ENCODE measurements at regions not wholly inside any gene's neighbourhood (a gene's known extent, or its start where the extent isn't known, plus 50 kb on each side); places are given as distances from the start of the nearest gene placed in this dataset.
"Not testable (repeated sequence)": the region's sequence is repeated elsewhere in the genome, so short reads cannot be mapped to it uniquely, and the experiment has no call there.

DNA sequence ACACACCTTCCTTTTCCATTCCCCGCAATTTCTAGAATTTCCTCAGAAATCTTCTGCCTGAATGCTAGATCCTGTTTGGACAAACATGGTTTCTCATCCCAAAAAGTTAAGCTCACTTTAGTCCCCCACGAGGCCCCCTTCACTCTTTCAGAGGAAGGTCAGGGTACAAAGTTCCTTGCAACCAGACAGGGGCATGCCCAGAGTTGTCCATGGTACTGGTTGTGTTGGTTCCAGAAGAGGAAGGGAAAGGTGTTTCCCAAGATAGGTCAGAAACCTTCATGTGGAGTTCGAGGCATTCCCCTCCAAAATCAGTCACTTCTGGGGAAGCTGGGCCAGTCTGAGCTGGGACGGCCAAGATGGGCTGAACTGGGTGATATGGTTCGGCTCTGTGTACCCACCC lies 167.6 kb upstream of the MAFB start:
- DNase-seq (no peak), ATAC-seq (no peak)
- Mint-ChIP-seq H3K4me1 (no peaks in the 10 kb centered on the region), H3K36me3 (ENCODE audit: low read depth) (no peaks in the 10 kb centered on the region), H3K27me3 (peaks cover 6% of the 10 kb centered on the region), H3K4me3 (no peak overlapping the region), H3K27ac (no peak overlapping the region)
- no peaks in the 10 kb centered on the region for H3K9me3 ChIP-seq (ENCODE audit: control insufficient read depth, low read length, poor library complexity, severe bottlenecking)

- H3K36me3 Mint-ChIP-seq (ENCODE audit: low read depth), result no peaks in the 10 kb centered on the region
- no peak overlapping the region for H3K4me3 Mint-ChIP-seq
- no peak overlapping the region for H3K27ac Mint-ChIP-seq
- no peaks in the 10 kb centered on the region for H3K9me3 ChIP-seq (ENCODE audit: control insufficient read depth, low read length, poor library complexity, severe bottlenecking)
- H3K4me1 Mint-ChIP-seq, result no peaks in the 10 kb centered on the region
- ATAC-seq (no peak), DNase-seq (no peak)
- peaks cover 12% of the 10 kb centered on the region for H3K27me3 Mint-ChIP-seq
Measured at GRCh38 chr20:40860487-40860902, 168.1 kb upstream of the TOP1 start.

- H3K4me3 Mint-ChIP-seq, result no peak overlapping the region
- no peaks in the 10 kb centered on the region for H3K9me3 ChIP-seq (ENCODE audit: control insufficient read depth, low read length, poor library complexity, severe bottlenecking)
- no peaks in the 10 kb centered on the region for H3K36me3 Mint-ChIP-seq (ENCODE audit: low read depth)
- H3K27me3 Mint-ChIP-seq, result peaks cover 12% of the 10 kb centered on the region
- ATAC-seq, result no peak
- no peak for DNase-seq
- no peaks in the 10 kb centered on the region for H3K4me1 Mint-ChIP-seq
- no peak overlapping the region for H3K27ac Mint-ChIP-seq
Measured at GRCh38 chr20:40861427-40862008, 167.1 kb upstream of the TOP1 start.

GRCh38 chr20:40863355-40863919 lies 165.2 kb upstream of the TOP1 start:
- DNase-seq, result no peak
- Mint-ChIP-seq H3K4me3 (no peak overlapping the region), H3K27me3 (peaks cover 12% of the 10 kb centered on the region), H3K27ac (no peak overlapping the region), H3K4me1 (no peaks in the 10 kb centered on the region), H3K36me3 (ENCODE audit: low read depth) (no peaks in the 10 kb centered on the region)
- H3K9me3 ChIP-seq (ENCODE audit: control insufficient read depth, low read length, poor library complexity, severe bottlenecking), result no peaks in the 10 kb centered on the region
- no peak for ATAC-seq

DNA sequence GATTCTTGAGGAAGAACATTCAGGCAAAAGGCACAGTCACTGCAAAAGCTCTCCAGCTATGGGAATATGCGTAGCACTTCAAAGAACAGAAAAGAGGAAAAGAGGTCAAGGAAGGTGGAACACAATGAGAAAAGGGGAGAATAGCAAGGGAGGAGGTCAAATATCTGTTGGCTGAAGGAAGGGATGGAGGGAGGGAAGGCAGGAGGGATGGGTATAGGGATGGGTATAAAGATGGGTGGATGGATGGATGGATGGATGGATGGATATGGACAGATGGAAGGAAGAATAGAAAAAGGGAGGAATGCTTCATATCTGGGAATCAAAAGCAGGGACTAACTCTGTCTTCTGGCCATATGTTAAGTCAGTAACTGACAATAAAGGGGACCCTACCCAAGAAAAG lies 164.2 kb upstream of the TOP1 start:
- H3K4me3 Mint-ChIP-seq, result no peak overlapping the region
- no peaks in the 10 kb centered on the region for H3K9me3 ChIP-seq (ENCODE audit: control insufficient read depth, low read length, poor library complexity, severe bottlenecking)
- H3K4me1 Mint-ChIP-seq, result no peaks in the 10 kb centered on the region
- H3K27me3 Mint-ChIP-seq, result peaks cover 9% of the 10 kb centered on the region
- DNase-seq (no peak), ATAC-seq (no peak)
- H3K36me3 Mint-ChIP-seq (ENCODE audit: low read depth), result no peaks in the 10 kb centered on the region
- no peak overlapping the region for H3K27ac Mint-ChIP-seq

- no peak for ATAC-seq
- no peaks in the 10 kb centered on the region for H3K36me3 Mint-ChIP-seq (ENCODE audit: low read depth)
- H3K9me3 ChIP-seq (ENCODE audit: control insufficient read depth, low read length, poor library complexity, severe bottlenecking), result no peaks in the 10 kb centered on the region
- DNase-seq, result no peak
- H3K4me1 Mint-ChIP-seq, result no peaks in the 10 kb centered on the region
- H3K27ac Mint-ChIP-seq, result no peak overlapping the region
- H3K27me3 Mint-ChIP-seq, result peaks cover 8% of the 10 kb centered on the region
- H3K4me3 Mint-ChIP-seq, result no peak overlapping the region
Measured at GRCh38 chr20:40865095-40865494, 163.5 kb upstream of the TOP1 start.

DNA sequence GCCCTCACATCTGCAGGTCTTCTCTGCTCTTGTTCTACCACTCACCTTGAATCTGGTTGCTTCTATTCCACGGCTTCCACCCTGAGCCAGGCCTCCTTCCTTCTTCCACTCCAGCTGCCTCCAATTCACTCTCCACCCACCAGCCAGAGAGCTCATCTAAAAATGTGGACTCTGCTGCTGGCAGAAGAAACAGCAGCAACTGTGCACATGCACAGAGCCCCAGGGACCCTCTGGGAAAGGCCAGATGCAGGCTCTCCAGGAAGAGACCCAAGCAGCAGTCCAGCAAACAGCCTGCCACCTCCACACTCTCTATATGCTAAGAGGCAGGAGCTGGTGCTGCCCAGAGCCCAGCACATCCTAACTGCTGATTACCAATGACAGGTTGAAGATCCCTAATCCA lies 162.6 kb upstream of the TOP1 start:
- H3K9me3 ChIP-seq (ENCODE audit: control insufficient read depth, low read length, poor library complexity, severe bottlenecking), result no peaks in the 10 kb centered on the region
- Mint-ChIP-seq H3K36me3 (ENCODE audit: low read depth) (no peaks in the 10 kb centered on the region), H3K4me3 (no peak overlapping the region), H3K27me3 (peaks cover 8% of the 10 kb centered on the region), H3K27ac (no peak overlapping the region), H3K4me1 (no peaks in the 10 kb centered on the region)
- no peak for ATAC-seq
- no peak for DNase-seq

DNA sequence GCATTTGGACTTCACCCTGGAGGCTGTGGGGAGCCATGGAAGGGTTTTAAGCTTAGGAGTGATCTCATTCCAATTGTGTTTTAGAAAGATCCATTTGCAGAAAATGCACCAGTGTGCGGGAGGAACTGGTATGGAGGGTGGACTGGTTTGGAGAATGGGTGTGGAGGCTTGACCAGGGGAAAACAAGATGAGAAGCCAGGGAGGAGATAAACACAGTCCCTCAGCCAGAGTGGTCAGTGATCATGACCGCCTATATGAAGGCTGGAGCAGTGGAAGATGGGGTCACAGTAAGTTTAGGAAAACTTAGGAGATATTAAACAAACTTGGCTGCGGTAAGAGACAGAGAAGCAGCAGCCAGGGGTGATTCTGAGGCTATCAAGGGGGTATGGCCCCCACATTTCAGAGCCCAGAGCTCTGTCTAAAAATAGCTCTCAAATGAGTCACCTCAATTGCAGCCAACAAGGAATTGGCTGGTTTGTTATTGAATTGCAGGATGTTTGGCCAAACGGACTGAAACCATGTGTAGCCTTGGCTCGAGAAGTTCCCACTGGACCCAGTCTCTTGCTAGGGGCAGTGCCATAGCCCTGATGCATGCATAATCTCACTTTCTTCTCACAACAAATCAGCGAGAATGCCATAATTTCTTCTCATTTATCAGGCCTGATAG lies 159.9 kb upstream of the TOP1 start:
- Mint-ChIP-seq H3K27ac (no peak overlapping the region), H3K27me3 (no peaks in the 10 kb centered on the region), H3K4me3 (no peak overlapping the region), H3K36me3 (ENCODE audit: low read depth) (no peaks in the 10 kb centered on the region), H3K4me1 (peaks cover 4% of the 10 kb centered on the region)
- no peak for ATAC-seq
- no peaks in the 10 kb centered on the region for H3K9me3 ChIP-seq (ENCODE audit: control insufficient read depth, low read length, poor library complexity, severe bottlenecking)
- no peak for DNase-seq

GRCh38 chr20:40869218-40870147 lies 159.1 kb upstream of the TOP1 start:
- H3K27me3 Mint-ChIP-seq, result no peaks in the 10 kb centered on the region
- peaks cover 4% of the 10 kb centered on the region for H3K4me1 Mint-ChIP-seq
- DNase-seq (no peak), ATAC-seq (no peak)
- no peaks in the 10 kb centered on the region for H3K9me3 ChIP-seq (ENCODE audit: control insufficient read depth, low read length, poor library complexity, severe bottlenecking)
- no peak overlapping the region for H3K4me3 Mint-ChIP-seq
- no peaks in the 10 kb centered on the region for H3K36me3 Mint-ChIP-seq (ENCODE audit: low read depth)
- no peak overlapping the region for H3K27ac Mint-ChIP-seq

DNA sequence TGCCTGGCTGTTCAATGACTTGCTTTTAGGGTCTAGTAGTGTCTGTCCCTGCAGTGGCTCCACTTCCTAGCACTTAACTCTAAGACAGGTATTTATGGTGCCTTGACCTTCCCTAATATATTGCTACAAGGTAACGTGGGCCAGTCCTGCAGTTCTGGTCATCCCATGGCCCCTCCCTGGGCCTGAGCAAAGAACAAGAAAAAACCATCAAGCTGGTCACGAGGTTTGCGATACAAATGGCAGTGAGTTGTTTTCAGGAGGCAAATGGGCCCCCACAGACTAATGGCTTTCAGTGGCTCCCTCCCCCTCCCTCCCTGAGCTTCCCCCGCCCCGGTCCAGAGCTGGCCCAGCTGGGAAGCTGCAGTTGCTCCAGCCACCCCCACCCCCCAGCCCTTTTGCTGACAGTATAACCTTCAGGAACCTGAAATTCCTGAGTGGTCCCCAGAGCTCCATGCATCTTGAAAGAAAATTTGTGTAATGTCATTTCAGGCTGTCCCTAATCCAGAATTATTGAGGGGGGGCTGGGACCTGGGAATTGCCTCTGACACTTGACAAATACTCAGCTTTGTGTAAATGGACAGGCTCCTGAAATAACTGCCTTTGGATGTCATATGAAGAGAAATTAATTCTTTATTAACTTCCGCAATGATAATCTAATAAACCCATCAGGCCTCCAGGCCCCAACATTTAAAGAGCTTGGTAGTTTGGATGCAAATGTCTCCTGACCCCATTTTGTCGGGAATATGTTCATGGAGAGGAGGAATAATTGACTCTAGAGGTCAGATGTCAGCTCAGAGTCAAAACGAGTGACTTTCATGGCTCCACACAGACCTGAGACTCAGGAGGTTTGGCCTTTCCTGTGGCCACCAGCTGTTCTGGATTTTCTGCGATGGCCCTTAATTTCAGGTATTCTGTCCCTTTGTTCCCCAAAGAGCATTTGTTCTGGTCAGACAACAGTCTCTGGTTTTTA lies 153.2 kb upstream of the TOP1 start:
- no peak overlapping the region for H3K4me3 Mint-ChIP-seq
- H3K9me3 ChIP-seq (ENCODE audit: control insufficient read depth, low read length, poor library complexity, severe bottlenecking), result no peaks in the 10 kb centered on the region
- no peak overlapping the region for H3K27ac Mint-ChIP-seq
- ATAC-seq (no peak), DNase-seq (no peak)
- H3K27me3 Mint-ChIP-seq, result no peaks in the 10 kb centered on the region
- no peaks in the 10 kb centered on the region for H3K36me3 Mint-ChIP-seq (ENCODE audit: low read depth)
- peaks cover 4% of the 10 kb centered on the region for H3K4me1 Mint-ChIP-seq

DNA sequence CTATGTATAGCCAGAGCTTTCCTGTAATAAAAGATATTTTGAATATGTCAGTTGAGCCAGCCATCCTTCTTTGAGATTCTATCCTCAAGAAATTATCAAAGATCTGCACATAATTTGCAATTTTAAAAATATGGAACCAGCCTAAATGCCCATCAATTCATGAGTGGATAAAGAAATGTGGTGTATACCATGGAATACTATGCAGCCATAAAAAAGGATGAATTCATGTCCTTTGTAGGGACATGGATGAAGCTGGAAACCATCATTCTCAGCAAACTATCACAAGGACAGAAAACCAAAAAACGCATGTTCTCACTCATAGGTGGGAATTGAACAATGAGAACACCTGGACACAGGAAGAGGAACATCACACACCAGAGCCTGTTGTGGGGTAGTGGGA lies 150.5 kb upstream of the TOP1 start:
- DNase-seq; H3K36me3 Mint-ChIP-seq (ENCODE audit: low read depth); H3K9me3 ChIP-seq (ENCODE audit: control insufficient read depth, low read length, poor library complexity, severe bottlenecking); H3K27ac Mint-ChIP-seq; H3K4me3 Mint-ChIP-seq; ATAC-seq; H3K4me1 Mint-ChIP-seq; H3K27me3 Mint-ChIP-seq: not testable (repeated sequence)

GRCh38 chr20:40880063-40880728 lies 148.4 kb upstream of the TOP1 start:
- H3K9me3 ChIP-seq (ENCODE audit: control insufficient read depth, low read length, poor library complexity, severe bottlenecking), result no peaks in the 10 kb centered on the region
- peaks cover 10% of the 10 kb centered on the region for H3K4me1 Mint-ChIP-seq
- H3K4me3 Mint-ChIP-seq, result no peak overlapping the region
- ATAC-seq (no peak), DNase-seq (no peak)
- H3K36me3 Mint-ChIP-seq (ENCODE audit: low read depth), result no peaks in the 10 kb centered on the region
- H3K27ac Mint-ChIP-seq, result no peak overlapping the region
- no peaks in the 10 kb centered on the region for H3K27me3 Mint-ChIP-seq

Measured in T-helper 17 cell (primary cell).